HepG2 (cell line): ENCODE measurements at regions not wholly inside any gene's neighbourhood (a gene's known extent, or its start where the extent isn't known, plus 50 kb on each side); places are given as distances from the start of the nearest gene placed in this dataset.

Experiments used
- ATAC-seq: fragments of 200-7000 bp; cut with Tn5 transposase; 3 replicates; pipeline ENCODE4 v1.9.1; 2020; ENCODE audit warnings: mild to moderate bottlenecking, moderate library complexity
- BruUV-seq: library from RNA; stranded (reverse); fragments of 400-500 nt; replicated peaks from 2 replicates; lab custom pipeline; 2021; lab: Mats Ljungman, UMichigan
- CTCF ChIA-PET: fragments of 300-600 bp; formaldehyde crosslinking; extraction: SDS; loops from one replicate; lab custom pipeline; 2021; ENCODE audit warnings: low total read pairs, inconsistent platforms, low intra/inter-chr PET ratio; lab: Yijun Ruan, JAX
- POLR2A ChIA-PET: fragments of 350-600 bp; sonication (Branson Sonifier 250); formaldehyde crosslinking; loops from one replicate; lab custom pipeline; 2020; ENCODE audit warnings: antibody characterized with exemption, inconsistent platforms; lab: Yijun Ruan, JAX
- DNase-seq: peaks from one replicate; pipeline ENCODE4 v3.0.0-alpha.2; 2015; ENCODE audit warnings: low spot score
- FAIRE-seq: peaks from 3 replicates; lab custom pipeline; 2011; peaks lifted over from hg19 to GRCh38; lab: Jason Lieb, UNC
- H2AFZ ChIP-seq: one replicate; pipeline ENCODE4 v1.6.1; 2011; ENCODE audit warnings: low read length, inconsistent platforms
- H3K27ac ChIP-seq: fragments of 300-600 bp; 3 replicates; pipeline ENCODE4 v1.8.0; 2011; ENCODE audit warnings: mixed run types, mild to moderate bottlenecking, mixed read lengths, low read length, inconsistent platforms; ENCODE audit not compliant: insufficient read depth; ENCODE audit errors: extremely low read length
- H3K27me3 ChIP-seq, 2 experiments: fragments of 200-600 bp in 1 of 2; 2 replicates in 1 of 2; 3 replicates in 1 of 2; pipeline versions ENCODE4 v1.6.0 to v1.8.0; 2011; ENCODE audit warnings: low read length in 2 of 2, mild to moderate bottlenecking in 2 of 2, moderate library complexity in 2 of 2, inconsistent platforms in 1 of 2; ENCODE audit not compliant: insufficient read depth in 2 of 2, control insufficient read depth in 1 of 2
- H3K36me3 ChIP-seq, 2 experiments: fragments of 200-600 bp in 1 of 2; replicated peaks in 1 of 2; 2 replicates in 1 of 2; 3 replicates in 1 of 2; pipeline versions ENCODE4 v1.5.1 to v1.8.0; 2011; ENCODE audit warnings: low read length in 2 of 2, inconsistent platforms in 1 of 2; ENCODE audit not compliant: insufficient read depth in 2 of 2, control insufficient read depth in 1 of 2
- H3K4me1 ChIP-seq: 2 replicates; pipeline ENCODE4 v1.5.1; 2012; ENCODE audit warnings: low read length, inconsistent platforms; ENCODE audit not compliant: insufficient read depth
- H3K4me2 ChIP-seq: 2 replicates; pipeline ENCODE4 v1.6.0; 2011; ENCODE audit warnings: low read depth, low read length, inconsistent platforms
- H3K4me3 ChIP-seq, 3 experiments: fragments of 200-600 bp in 1 of 3; sonication (generic), shearing (Covaris generic) in 1 of 3; replicated peaks in 1 of 3; 2 replicates each; pipeline ENCODE4 v1.5.1; 2011 to 2016; ENCODE audit warnings: low read length in 3 of 3, inconsistent platforms in 2 of 3, low read depth in 2 of 3, mild to moderate bottlenecking in 2 of 3, control low read depth in 1 of 3, mixed read lengths in 1 of 3; ENCODE audit not compliant: insufficient read depth in 1 of 3
- H3K79me2 ChIP-seq: one replicate; pipeline ENCODE4 v1.6.1; 2011; ENCODE audit warnings: low read length, inconsistent platforms; ENCODE audit not compliant: insufficient read depth
- H3K9ac ChIP-seq: 2 replicates; pipeline ENCODE4 v1.6.0; 2011; ENCODE audit warnings: mild to moderate bottlenecking, low read depth, low read length, inconsistent platforms; ENCODE audit not compliant: insufficient read depth
- H3K9me3 ChIP-seq: 2 replicates; pipeline ENCODE4 v1.5.1; 2012; ENCODE audit warnings: mild to moderate bottlenecking, low read length
- H4K20me1 ChIP-seq: 2 replicates; pipeline ENCODE4 v1.6.0; 2011; ENCODE audit warnings: inconsistent platforms, mild to moderate bottlenecking, low read length, moderate library complexity; ENCODE audit not compliant: insufficient read depth
- KLF16 ChIP-seq, 2 experiments: sonication (generic) in 1 of 2; formaldehyde crosslinking in 1 of 2; IDR thresholded peaks; 2 replicates each; pipeline versions ENCODE4 v1.6.1 to v1.8.0; 2016 to 2023; ENCODE audit warnings: missing genetic modification reagents in 2 of 2, missing compliant biosample characterization in 1 of 2
- PRMT3 ChIP-seq: sonication (generic); formaldehyde crosslinking; IDR thresholded peaks from 2 replicates; pipeline ENCODE4 v1.8.1; 2022; ENCODE audit warnings: low read depth, mild to moderate bottlenecking, moderate library complexity, missing genetic modification reagents, borderline replicate concordance
- RFX1 ChIP-seq: fragments of 450-650 bp; IDR thresholded peaks from 2 replicates; pipeline ENCODE4 v1.6.1; 2017
- ZFAT ChIP-seq: sonication (generic); formaldehyde crosslinking; conservative IDR thresholded peaks from 2 replicates; pipeline ENCODE4 v1.8.1; 2023; ENCODE audit warnings: missing genetic modification reagents, inconsistent platforms
- ZNF143 ChIP-seq: sonication (generic); formaldehyde crosslinking; IDR thresholded peaks from 2 replicates; pipeline ENCODE4 v1.4.0; 2020; ENCODE audit warnings: missing genetic modification reagents
- ZNF20 ChIP-seq: sonication (generic); formaldehyde crosslinking; IDR thresholded peaks from 2 replicates; pipeline ENCODE4 v1.4.0; 2020; ENCODE audit warnings: mild to moderate bottlenecking, moderate library complexity, missing genetic modification reagents
- WGBS: methylation state at CpG from one replicate; pipeline ENCODE4 v1.1.6; 2017; ENCODE audit warnings: low lambda C conversion rate; 5-methylcytosine and 5-hydroxymethylcytosine counted together
- in situ Hi-C: cut with HindIII; loops from 2 replicates; pipeline ENCODE4 v1.10.0; 2017; ENCODE audit warnings: low pct_unique_long_range_greater_than_20kb; ENCODE audit not compliant: extremely low pct_ligation_motif_present
- intact Hi-C: fragments of 100-400 bp; cut with micrococcal nuclease; formaldehyde crosslinking; loops from one replicate; pipeline ENCODE4 v1.10.0; 2022; ENCODE audit not compliant: unreplicated experiment
- TF ChIP-seq, protein P1 (sequence below): sonication (generic); formaldehyde crosslinking; IDR thresholded peaks from 2 replicates; pipeline ENCODE4 v1.8.0; 2022; ENCODE audit warnings: missing genetic modification reagents, low read depth, mild to moderate bottlenecking, borderline replicate concordance
- TF ChIP-seq, protein P2 (sequence below): sonication (generic); formaldehyde crosslinking; conservative IDR thresholded peaks from 2 replicates; pipeline ENCODE4 v1.8.1; 2023; ENCODE audit warnings: missing genetic modification reagents

DNA sequence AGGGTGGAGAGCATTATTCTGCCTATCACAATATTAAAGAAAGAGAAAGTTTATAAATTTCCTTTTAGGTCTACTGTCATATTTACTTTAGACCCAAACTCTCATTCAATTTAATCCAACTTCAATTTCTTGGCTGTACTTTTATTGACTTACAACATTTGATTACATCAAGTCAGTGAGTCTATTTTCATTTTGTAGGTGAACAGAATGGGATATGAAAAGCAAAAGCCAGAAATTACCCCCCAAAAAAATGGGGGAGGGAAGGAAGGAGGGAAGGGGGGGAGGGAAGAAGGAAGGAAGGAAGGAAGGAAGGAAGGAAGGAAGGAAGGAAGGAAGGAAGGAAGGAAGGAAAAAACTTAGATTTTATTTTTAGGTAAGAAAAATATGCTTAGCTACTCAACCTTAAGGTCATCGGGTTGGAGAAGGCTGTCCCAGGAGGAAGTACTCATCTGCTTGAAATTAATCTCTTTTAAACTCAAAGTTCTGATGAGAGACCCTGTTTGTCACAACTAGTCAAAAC is 320.1 kb upstream of the ATP11B start:
- BruUV-seq = no TSS peak
- Histone ChIP-seq H4K20me1 (no peaks in the 10 kb centered on the region), H3K27ac (no peak overlapping the region), H2AFZ (no peak overlapping the region), H3K4me3 (no peak overlapping the region), H3K4me2 (no peak overlapping the region), H3K9me3 (no peaks in the 10 kb centered on the region), H3K27me3 (no peaks in the 10 kb centered on the region), H3K79me2 (no peaks in the 10 kb centered on the region), H3K9ac (no peak overlapping the region), H3K4me1 (no peaks in the 10 kb centered on the region), H3K36me3 (no peaks in the 10 kb centered on the region)
- FAIRE-seq = no peak
- TF ChIP-seq PRMT3 (CRISPR knock-in tag) = no peak
- TF ChIP-seq KLF16 (CRISPR knock-in tag; IDR thresholded peaks at IDR 0.05) = no peak
- TF ChIP-seq RFX1 = no peak
- TF ChIP-seq ZNF20 (CRISPR knock-in tag) = no peak
- TF ChIP-seq, protein P1, sequence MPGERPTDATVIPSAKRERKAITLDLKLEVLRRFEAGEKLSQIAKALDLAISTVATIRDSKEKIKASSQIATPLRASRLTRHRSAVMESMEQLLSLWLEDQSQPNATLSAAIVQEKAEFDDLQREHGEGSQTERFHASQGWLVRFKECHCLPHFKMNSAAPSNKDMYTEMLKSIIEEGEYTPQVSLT (CRISPR knock-in tag) = no peak
- no peak for TF ChIP-seq ZNF143 (CRISPR knock-in tag)
- TF ChIP-seq, protein P2, sequence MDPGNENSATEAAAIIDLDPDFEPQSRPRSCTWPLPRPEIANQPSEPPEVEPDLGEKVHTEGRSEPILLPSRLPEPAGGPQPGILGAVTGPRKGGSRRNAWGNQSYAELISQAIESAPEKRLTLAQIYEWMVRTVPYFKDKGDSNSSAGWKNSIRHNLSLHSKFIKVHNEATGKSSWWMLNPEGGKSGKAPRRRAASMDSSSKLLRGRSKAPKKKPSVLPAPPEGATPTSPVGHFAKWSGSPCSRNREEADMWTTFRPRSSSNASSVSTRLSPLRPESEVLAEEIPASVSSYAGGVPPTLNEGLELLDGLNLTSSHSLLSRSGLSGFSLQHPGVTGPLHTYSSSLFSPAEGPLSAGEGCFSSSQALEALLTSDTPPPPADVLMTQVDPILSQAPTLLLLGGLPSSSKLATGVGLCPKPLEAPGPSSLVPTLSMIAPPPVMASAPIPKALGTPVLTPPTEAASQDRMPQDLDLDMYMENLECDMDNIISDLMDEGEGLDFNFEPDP (CRISPR knock-in tag) = no peak
- no peak for TF ChIP-seq ZFAT (CRISPR knock-in tag)
- DNase-seq = no peak
- intact Hi-C loops (no loop called here), in situ Hi-C loops (no loop called here)
- WGBS = 0% methylated on average over 1 of the region's 1 CpG
- no peak for ATAC-seq
- CTCF ChIA-PET = no interaction called here
- POLR2A ChIA-PET = no interaction called here
